ENCODE measurements at regions not wholly inside any gene's neighbourhood (a gene's known extent, or its start where the extent isn't known, plus 50 kb on each side); places are given as distances from the start of the nearest gene placed in this dataset.
"Not testable (repeated sequence)": the region's sequence is repeated elsewhere in the genome, so short reads cannot be mapped to it uniquely, and the experiment has no call there.

- H3K27me3 ChIP-seq (replicated peaks); H3K4me3 ChIP-seq; H3K9me3 ChIP-seq (replicated peaks); H3K36me3 ChIP-seq; DNase-seq (ENCODE audit: low read depth in 1 of 2, low spot score in 2 of 2); H3K4me1 ChIP-seq (replicated peaks); H3K27ac ChIP-seq: not testable (repeated sequence)
These were observed 138.7 kb downstream of the DEFB131A start for GRCh38 chr4:9582880-9583279.

- no peak overlapping the region for H3K4me3 ChIP-seq
- H3K27me3 ChIP-seq (replicated peaks), result no peaks in the 10 kb centered on the region
- no peak for DNase-seq (ENCODE audit: low read depth in 1 of 2, low spot score in 2 of 2)
- H3K9me3 ChIP-seq (replicated peaks), result no peaks in the 10 kb centered on the region
- H3K4me1 ChIP-seq (replicated peaks), result no peaks in the 10 kb centered on the region
- no peak overlapping the region for H3K27ac ChIP-seq
- no peaks in the 10 kb centered on the region for H3K36me3 ChIP-seq
These were observed 147.8 kb downstream of the DEFB131A start for GRCh38 chr4:9592010-9592409.

GRCh38 chr4:9594948-9595347 lies 150.7 kb downstream of the DEFB131A start:
- no peaks in the 10 kb centered on the region for H3K9me3 ChIP-seq (replicated peaks)
- H3K4me3 ChIP-seq, result no peak overlapping the region
- no peaks in the 10 kb centered on the region for H3K27me3 ChIP-seq (replicated peaks)
- no peaks in the 10 kb centered on the region for H3K4me1 ChIP-seq (replicated peaks)
- H3K36me3 ChIP-seq, result no peaks in the 10 kb centered on the region
- H3K27ac ChIP-seq, result no peak overlapping the region
- DNase-seq (ENCODE audit: low read depth in 1 of 2, low spot score in 2 of 2), result no peak

GRCh38 chr4:9595531-9595930 lies 151.3 kb downstream of the DEFB131A start:
- not testable (repeated sequence) for DNase-seq (ENCODE audit: low read depth in 1 of 2, low spot score in 2 of 2); H3K36me3 ChIP-seq; H3K27ac ChIP-seq; H3K4me3 ChIP-seq; H3K27me3 ChIP-seq (replicated peaks); H3K4me1 ChIP-seq (replicated peaks); H3K9me3 ChIP-seq (replicated peaks)

- no peak for DNase-seq (ENCODE audit: low read depth in 1 of 2, low spot score in 2 of 2)
- Histone ChIP-seq H3K36me3 (no peaks in the 10 kb centered on the region), H3K27ac (no peak overlapping the region), H3K27me3 (replicated peaks) (no peaks in the 10 kb centered on the region), H3K9me3 (replicated peaks) (no peaks in the 10 kb centered on the region), H3K4me1 (replicated peaks) (no peaks in the 10 kb centered on the region), H3K4me3 (no peak overlapping the region)
These were observed 155.1 kb downstream of the DEFB131A start for GRCh38 chr4:9599266-9599665.

- H3K27me3 ChIP-seq (replicated peaks), result no peaks in the 10 kb centered on the region
- no peak overlapping the region for H3K27ac ChIP-seq
- H3K4me1 ChIP-seq (replicated peaks), result no peaks in the 10 kb centered on the region
- DNase-seq (ENCODE audit: low read depth in 1 of 2, low spot score in 2 of 2), result no peak
- H3K36me3 ChIP-seq, result no peaks in the 10 kb centered on the region
- H3K9me3 ChIP-seq (replicated peaks), result no peaks in the 10 kb centered on the region
- no peak overlapping the region for H3K4me3 ChIP-seq
These were observed 156.0 kb downstream of the DEFB131A start for GRCh38 chr4:9600246-9600645.

- Histone ChIP-seq H3K27ac (no peak overlapping the region), H3K4me1 (replicated peaks) (no peaks in the 10 kb centered on the region), H3K9me3 (replicated peaks) (no peaks in the 10 kb centered on the region), H3K27me3 (replicated peaks) (no peaks in the 10 kb centered on the region), H3K36me3 (no peaks in the 10 kb centered on the region), H3K4me3 (no peak overlapping the region)
- no peak for DNase-seq (ENCODE audit: low read depth in 1 of 2, low spot score in 2 of 2)
These were observed 158.2 kb downstream of the DEFB131A start for GRCh38 chr4:9602389-9602914.

- not testable (repeated sequence) for H3K9me3 ChIP-seq (replicated peaks); DNase-seq (ENCODE audit: low read depth in 1 of 2, low spot score in 2 of 2); H3K4me3 ChIP-seq
These were observed 160.0 kb downstream of the DEFB131A start for GRCh38 chr4:9604031-9604892.

GRCh38 chr4:9604893-9605190 lies 160.6 kb downstream of the DEFB131A start:
- H3K27ac ChIP-seq, result not testable (repeated sequence)

More at GRCh38 chr4:9604031-9604892, 160.0 kb downstream of the DEFB131A start:
- not testable (repeated sequence) for H3K27me3 ChIP-seq (replicated peaks); H3K36me3 ChIP-seq; H3K27ac ChIP-seq; H3K4me1 ChIP-seq (replicated peaks)

GRCh38 chr4:9608300-9608699 lies 164.1 kb downstream of the DEFB131A start:
- H3K9me3 ChIP-seq (replicated peaks), result no peaks in the 10 kb centered on the region
- no peaks in the 10 kb centered on the region for H3K4me1 ChIP-seq (replicated peaks)

More at GRCh38 chr4:9604893-9605190, 160.6 kb downstream of the DEFB131A start:
- not testable (repeated sequence) for H3K4me1 ChIP-seq (replicated peaks); H3K4me3 ChIP-seq; H3K9me3 ChIP-seq (replicated peaks); H3K27me3 ChIP-seq (replicated peaks); DNase-seq (ENCODE audit: low read depth in 1 of 2, low spot score in 2 of 2); H3K36me3 ChIP-seq

GRCh38 chr4:9610321-9610720 lies 166.1 kb downstream of the DEFB131A start:
- not testable (repeated sequence) for H3K4me1 ChIP-seq (replicated peaks); H3K27ac ChIP-seq; DNase-seq (ENCODE audit: low read depth in 1 of 2, low spot score in 2 of 2); H3K27me3 ChIP-seq (replicated peaks); H3K36me3 ChIP-seq; H3K4me3 ChIP-seq; H3K9me3 ChIP-seq (replicated peaks)

More at GRCh38 chr4:9608300-9608699, 164.1 kb downstream of the DEFB131A start:
- Histone ChIP-seq H3K27ac (no peak overlapping the region), H3K27me3 (replicated peaks) (no peaks in the 10 kb centered on the region), H3K36me3 (no peaks in the 10 kb centered on the region), H3K4me3 (no peak overlapping the region)
- no peak for DNase-seq (ENCODE audit: low read depth in 1 of 2, low spot score in 2 of 2)

- H3K4me3 ChIP-seq, result no peak overlapping the region
- H3K36me3 ChIP-seq, result no peaks in the 10 kb centered on the region
- H3K27ac ChIP-seq, result no peak overlapping the region
- no peaks in the 10 kb centered on the region for H3K27me3 ChIP-seq (replicated peaks)
- no peaks in the 10 kb centered on the region for H3K9me3 ChIP-seq (replicated peaks)
- no peak for DNase-seq (ENCODE audit: low read depth in 1 of 2, low spot score in 2 of 2)
- no peaks in the 10 kb centered on the region for H3K4me1 ChIP-seq (replicated peaks)
These were observed 166.9 kb downstream of the DEFB131A start for GRCh38 chr4:9611101-9611500.

- DNase-seq (ENCODE audit: low read depth in 1 of 2, low spot score in 2 of 2); H3K27me3 ChIP-seq (replicated peaks); H3K4me3 ChIP-seq; H3K27ac ChIP-seq; H3K36me3 ChIP-seq; H3K4me1 ChIP-seq (replicated peaks); H3K9me3 ChIP-seq (replicated peaks): not testable (repeated sequence)
These were observed 145.0 kb upstream of the DRD5 start for GRCh38 chr4:9636411-9636810.

- not testable (repeated sequence) for H3K9me3 ChIP-seq (replicated peaks); H3K27me3 ChIP-seq (replicated peaks); H3K4me1 ChIP-seq (replicated peaks); H3K36me3 ChIP-seq; H3K27ac ChIP-seq; H3K4me3 ChIP-seq
- DNase-seq (ENCODE audit: low read depth in 1 of 2, low spot score in 2 of 2), result peak in 1 of 2 experiments; percentile 19
These were observed 121.8 kb upstream of the DRD5 start for GRCh38 chr4:9659678-9660077.

- H3K4me3 ChIP-seq; H3K36me3 ChIP-seq; H3K27ac ChIP-seq; H3K27me3 ChIP-seq (replicated peaks); H3K4me1 ChIP-seq (replicated peaks); H3K9me3 ChIP-seq (replicated peaks); DNase-seq (ENCODE audit: low read depth in 1 of 2, low spot score in 2 of 2): not testable (repeated sequence)
These were observed 120.5 kb upstream of the DRD5 start for GRCh38 chr4:9660955-9661354.

Measured in SJSA1 (cell line).